ENCODE measurements at regions not wholly inside any gene's neighbourhood (a gene's known extent, or its start where the extent isn't known, plus 50 kb on each side); places are given as distances from the start of the nearest gene placed in this dataset.

DNA sequence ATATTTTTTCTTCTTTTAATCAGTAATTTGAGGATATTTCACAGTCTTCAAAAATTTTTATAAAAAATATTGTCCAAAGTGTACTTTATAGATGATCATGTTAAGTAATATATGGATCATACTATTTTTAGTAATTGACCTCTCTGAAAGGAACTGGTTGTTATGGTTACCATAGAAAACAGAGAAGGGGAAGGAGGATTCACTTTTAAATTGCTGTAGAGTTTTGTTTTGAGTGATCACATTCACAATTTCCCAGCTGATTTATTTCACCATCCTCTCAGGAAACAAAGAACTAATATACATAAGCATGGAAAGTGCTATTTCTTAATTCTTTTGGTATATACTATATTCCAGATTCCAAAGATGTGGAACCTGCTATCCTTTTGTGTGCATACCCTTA, 56.5 kb upstream of the NREP start:
- Histone ChIP-seq H2BK120ac (ENCODE audit: low read depth, low read length) (no peak overlapping the region), H2BK5ac (ENCODE audit: low read depth, low read length, poor library complexity, severe bottlenecking) (no peak overlapping the region), H3K36me3 (ENCODE audit: control insufficient read depth, insufficient read depth, low read length) (no peaks in the 10 kb centered on the region), H3K4me2 (ENCODE audit: low read depth, low read length) (no peak overlapping the region), H3K9me1 (ENCODE audit: insufficient read depth, low read length) (no peaks in the 10 kb centered on the region), H3K14ac (replicated peaks; ENCODE audit: low read depth, low read length) (no peak overlapping the region), H2BK20ac (ENCODE audit: low read depth, low read length) (no peak overlapping the region), H3K27ac (ENCODE audit: insufficient read depth, low read length) (no peak overlapping the region), H4K5ac (ENCODE audit: low read depth, low read length) (no peak overlapping the region), H4K91ac (ENCODE audit: insufficient read depth, low read depth, low read length) (no peak overlapping the region), H2BK15ac (ENCODE audit: low read depth, low read length) (no peak overlapping the region), H3K56ac (ENCODE audit: extremely low read depth, insufficient read depth, low read length) (no peak overlapping the region), H3K4ac (ENCODE audit: low read depth, low read length) (no peak overlapping the region), H3K9ac (ENCODE audit: low read depth, low read length) (no peak overlapping the region), H4K20me1 (ENCODE audit: insufficient read depth, low read length) (no peaks in the 10 kb centered on the region), H3K79me1 (ENCODE audit: low read depth in 1 of 2, low read length in 2 of 2) (no peaks in the 10 kb centered on the region), H4K8ac (ENCODE audit: low read depth in 2 of 2, low read length in 2 of 2) (no peak overlapping the region), H3K23ac (ENCODE audit: low read depth, low read length) (no peak overlapping the region), H3K18ac (ENCODE audit: low read depth, low read length) (no peak overlapping the region), H3K9me3 (ENCODE audit: control insufficient read depth, insufficient read depth, low read length) (no peaks in the 10 kb centered on the region), H2AK5ac (ENCODE audit: low read depth, low read length) (no peak overlapping the region), H3K4me1 (ENCODE audit: control insufficient read depth, insufficient read depth, low read length) (no peaks in the 10 kb centered on the region), H3K4me3 (ENCODE audit: insufficient read depth, low read depth, low read length) (no peak overlapping the region), H3K27me3 (ENCODE audit: control insufficient read depth, insufficient read depth, low read length) (no peaks in the 10 kb centered on the region), H2AFZ (replicated peaks; ENCODE audit: low read length, poor library complexity) (no peak overlapping the region), H2AK9ac (replicated peaks; ENCODE audit: low read depth, low read length, poor library complexity) (no peak overlapping the region)
- ChIA-PET CTCF (no interaction called here), POLR2A (ENCODE audit: unreplicated experiment) (no interaction called here)
- intact Hi-C loops (cut with micrococcal nuclease) (no loop called here), in situ Hi-C loops (cut with MboI; ENCODE audit: low sequenced_read_pairs) (no loop called here), dilution Hi-C loops (cut with HindIII; ENCODE audit: low sequenced_read_pairs, unreplicated experiment) (no loop called here)
- TF ChIP-seq, protein P1, sequence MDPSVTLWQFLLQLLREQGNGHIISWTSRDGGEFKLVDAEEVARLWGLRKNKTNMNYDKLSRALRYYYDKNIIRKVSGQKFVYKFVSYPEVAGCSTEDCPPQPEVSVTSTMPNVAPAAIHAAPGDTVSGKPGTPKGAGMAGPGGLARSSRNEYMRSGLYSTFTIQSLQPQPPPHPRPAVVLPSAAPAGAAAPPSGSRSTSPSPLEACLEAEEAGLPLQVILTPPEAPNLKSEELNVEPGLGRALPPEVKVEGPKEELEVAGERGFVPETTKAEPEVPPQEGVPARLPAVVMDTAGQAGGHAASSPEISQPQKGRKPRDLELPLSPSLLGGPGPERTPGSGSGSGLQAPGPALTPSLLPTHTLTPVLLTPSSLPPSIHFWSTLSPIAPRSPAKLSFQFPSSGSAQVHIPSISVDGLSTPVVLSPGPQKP (IDR thresholded peaks at IDR 0.05; ENCODE audit: borderline replicate concordance, low read depth, low read length), result no peak
- TF ChIP-seq MAZ (IDR thresholded peaks at IDR 0.05; ENCODE audit: borderline replicate concordance, low read depth, low read length) (no peak), MXI1 (IDR thresholded peaks at IDR 0.05; ENCODE audit: borderline replicate concordance, low read depth, low read length) (no peak), SMC3 (IDR thresholded peaks at IDR 0.05; ENCODE audit: low read depth, low read length) (no peak), NFE2L2 (IDR thresholded peaks at IDR 0.05; ENCODE audit: low read depth, low read length) (no peak), MAFK (IDR thresholded peaks at IDR 0.05; ENCODE audit: low read depth, low read length) (no peak), FOS (IDR thresholded peaks at IDR 0.05; ENCODE audit: low read depth, low read length) (no peak), RCOR1 (IDR thresholded peaks at IDR 0.05; ENCODE audit: insufficient replicate concordance, low read length) (no peak), RAD21 (IDR thresholded peaks at IDR 0.05; ENCODE audit: low read length) (no peak), POLR2A (IDR thresholded peaks at IDR 0.05; ENCODE audit: low read depth, low read length) (no peak), RFX5 (IDR thresholded peaks at IDR 0.05; ENCODE audit: low read depth, low read length) (no peak)
- TF ChIP-seq, protein P2, sequence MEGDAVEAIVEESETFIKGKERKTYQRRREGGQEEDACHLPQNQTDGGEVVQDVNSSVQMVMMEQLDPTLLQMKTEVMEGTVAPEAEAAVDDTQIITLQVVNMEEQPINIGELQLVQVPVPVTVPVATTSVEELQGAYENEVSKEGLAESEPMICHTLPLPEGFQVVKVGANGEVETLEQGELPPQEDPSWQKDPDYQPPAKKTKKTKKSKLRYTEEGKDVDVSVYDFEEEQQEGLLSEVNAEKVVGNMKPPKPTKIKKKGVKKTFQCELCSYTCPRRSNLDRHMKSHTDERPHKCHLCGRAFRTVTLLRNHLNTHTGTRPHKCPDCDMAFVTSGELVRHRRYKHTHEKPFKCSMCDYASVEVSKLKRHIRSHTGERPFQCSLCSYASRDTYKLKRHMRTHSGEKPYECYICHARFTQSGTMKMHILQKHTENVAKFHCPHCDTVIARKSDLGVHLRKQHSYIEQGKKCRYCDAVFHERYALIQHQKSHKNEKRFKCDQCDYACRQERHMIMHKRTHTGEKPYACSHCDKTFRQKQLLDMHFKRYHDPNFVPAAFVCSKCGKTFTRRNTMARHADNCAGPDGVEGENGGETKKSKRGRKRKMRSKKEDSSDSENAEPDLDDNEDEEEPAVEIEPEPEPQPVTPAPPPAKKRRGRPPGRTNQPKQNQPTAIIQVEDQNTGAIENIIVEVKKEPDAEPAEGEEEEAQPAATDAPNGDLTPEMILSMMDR (conservative IDR thresholded peaks at IDR 0.05; ENCODE audit: low read depth, low read length), result no peak
- BruUV-seq (replicated peaks), result no TSS peak
- ATAC-seq (ENCODE audit: low read depth), result no peak
- no peak for DNase-seq
